ENCODE measurements at regions not wholly inside any gene's neighbourhood (a gene's known extent, or its start where the extent isn't known, plus 50 kb on each side); places are given as distances from the start of the nearest gene placed in this dataset.

DNA sequence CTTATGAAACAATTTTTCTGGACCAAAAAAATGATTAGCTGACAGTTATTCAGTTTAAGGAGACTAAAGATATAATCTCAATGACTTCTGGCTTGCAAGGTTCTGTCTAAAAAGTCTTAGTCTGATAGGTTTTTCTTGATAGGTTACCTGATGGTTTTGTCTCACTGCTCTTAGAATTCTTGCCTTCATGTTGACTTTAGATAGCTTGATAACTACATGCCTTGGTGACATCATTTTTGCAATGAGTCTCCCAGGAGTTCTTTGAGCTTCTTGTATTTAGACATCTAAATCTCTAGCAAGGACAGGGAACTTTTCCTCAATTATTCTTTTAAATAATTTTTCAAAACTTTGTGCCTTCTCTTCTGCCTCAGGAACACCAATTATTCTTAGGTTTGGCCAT, 1965.3 kb downstream of the ARAP2 start:
- TF ChIP-seq CTCF (IDR thresholded peaks at IDR 0.05) (no peak), POLR2A (IDR thresholded peaks at IDR 0.05) (no peak)

Data from right lobe of liver (tissue), 4 donors.